GM19239 (cell line): ENCODE measurements at regions not wholly inside any gene's neighbourhood (a gene's known extent, or its start where the extent isn't known, plus 50 kb on each side); places are given as distances from the start of the nearest gene placed in this dataset.

Source experiments
- DNase-seq: peaks from one replicate; pipeline ENCODE4 v3.0.0; 2011; ENCODE audit warnings: low spot score; ENCODE audit not compliant: insufficient read length
- FAIRE-seq: peaks from 2 replicates; lab custom pipeline; 2011; peaks lifted over from hg19 to GRCh38; lab: Jason Lieb, UNC

- FAIRE-seq = no peak
- no peak for DNase-seq
Observed at GRCh38 chr4:95674521-95674981, 125.8 kb upstream of the UNC5C start.

GRCh38 chr4:95672811-95673210 is 124.0 kb upstream of the UNC5C start:
- DNase-seq = no peak
- no peak for FAIRE-seq

GRCh38 chr4:95660719-95661118 is 111.9 kb upstream of the UNC5C start:
- no peak for DNase-seq
- FAIRE-seq = no peak

GRCh38 chr4:95651891-95652290 is 103.1 kb upstream of the UNC5C start:
- FAIRE-seq (no peak), DNase-seq (no peak)

- FAIRE-seq = no peak
- no peak for DNase-seq
Observed at GRCh38 chr4:95644417-95644816, 95.6 kb upstream of the UNC5C start.

GRCh38 chr4:95643627-95644026 is 94.9 kb upstream of the UNC5C start:
- FAIRE-seq (no peak), DNase-seq (no peak)

- no peak for DNase-seq
- no peak for FAIRE-seq
Observed at GRCh38 chr4:95641571-95641970, 92.8 kb upstream of the UNC5C start.

GRCh38 chr4:95640311-95640710 is 91.5 kb upstream of the UNC5C start:
- DNase-seq = no peak
- no peak for FAIRE-seq

GRCh38 chr4:95638920-95639501 is 90.2 kb upstream of the UNC5C start:
- DNase-seq = no peak
- no peak for FAIRE-seq

- FAIRE-seq = no peak
- DNase-seq = no peak
Observed at GRCh38 chr4:95637043-95637600, 88.3 kb upstream of the UNC5C start.

- DNase-seq = no peak
- no peak for FAIRE-seq
Observed at GRCh38 chr4:95636061-95636460, 87.3 kb upstream of the UNC5C start.

GRCh38 chr4:95627709-95628108 is 78.9 kb upstream of the UNC5C start:
- DNase-seq (no peak), FAIRE-seq (no peak)

GRCh38 chr4:95627024-95627605 is 78.3 kb upstream of the UNC5C start:
- DNase-seq (no peak), FAIRE-seq (peak; percentile 8)

- FAIRE-seq (no peak), DNase-seq (no peak)
Observed at GRCh38 chr4:95625020-95625419, 76.2 kb upstream of the UNC5C start.

GRCh38 chr4:95619525-95620443 is 71.0 kb upstream of the UNC5C start:
- DNase-seq = no peak
- no peak for FAIRE-seq

GRCh38 chr4:95614684-95615205 is 66.0 kb upstream of the UNC5C start:
- DNase-seq (no peak), FAIRE-seq (no peak)

GRCh38 chr4:95610061-95610569 is 61.3 kb upstream of the UNC5C start:
- no peak for DNase-seq
- no peak for FAIRE-seq

- no peak for DNase-seq
- no peak for FAIRE-seq
Observed at GRCh38 chr4:95606739-95607138, 58.0 kb upstream of the UNC5C start.

GRCh38 chr4:95603393-95603792 is 54.6 kb upstream of the UNC5C start:
- FAIRE-seq = no peak
- no peak for DNase-seq

GRCh38 chr4:95602872-95603271 is 54.1 kb upstream of the UNC5C start:
- no peak for FAIRE-seq

GRCh38 chr4:95601356-95601755 is 52.6 kb upstream of the UNC5C start:
- FAIRE-seq (no peak), DNase-seq (no peak)

More at GRCh38 chr4:95602872-95603271, 54.1 kb upstream of the UNC5C start:
- DNase-seq = no peak
